Neuronal stem cell (in vitro differentiated cells): ENCODE measurements at regions not wholly inside any gene's neighbourhood (a gene's known extent, or its start where the extent isn't known, plus 50 kb on each side); places are given as distances from the start of the nearest gene placed in this dataset.
"Not testable (repeated sequence)": the region's sequence is repeated elsewhere in the genome, so short reads cannot be mapped to it uniquely, and the experiment has no call there.

Source experiments
- DNase-seq: peaks from one replicate; pipeline ENCODE4 v3.0.0-alpha.2; 2013; ENCODE audit warnings: low spot score
- H2AFZ ChIP-seq: one replicate; pipeline ENCODE4 v1.6.1; 2013; ENCODE audit warnings: mild to moderate bottlenecking, low read length, inconsistent platforms
- H2AK5ac ChIP-seq: 2 replicates; pipeline ENCODE4 v1.6.1; 2013; ENCODE audit warnings: low read depth, mild to moderate bottlenecking, inconsistent platforms, low read length, moderate library complexity, mixed read lengths
- H2BK120ac ChIP-seq: 2 replicates; pipeline ENCODE4 v1.6.1; 2013; ENCODE audit warnings: low read depth, mild to moderate bottlenecking, inconsistent platforms, low read length, moderate library complexity, mixed read lengths
- H2BK12ac ChIP-seq: one replicate; pipeline ENCODE4 v1.6.1; 2013; ENCODE audit warnings: low read length, inconsistent platforms
- H2BK15ac ChIP-seq: 2 replicates; pipeline ENCODE4 v1.6.1; 2013; ENCODE audit warnings: mild to moderate bottlenecking, low read length, inconsistent platforms, mixed read lengths
- H2BK5ac ChIP-seq: one replicate; pipeline ENCODE4 v1.6.1; 2013; ENCODE audit warnings: inconsistent platforms, mild to moderate bottlenecking, low read length, moderate library complexity
- H3K14ac ChIP-seq: one replicate; pipeline ENCODE4 v1.6.1; 2013; ENCODE audit warnings: low read length, inconsistent platforms
- H3K18ac ChIP-seq: 2 replicates; pipeline ENCODE4 v1.6.1; 2013; ENCODE audit warnings: low read length, inconsistent platforms
- H3K23ac ChIP-seq: 2 replicates; pipeline ENCODE4 v1.6.1; 2013; ENCODE audit warnings: low read depth, mild to moderate bottlenecking, mixed read lengths, low read length, inconsistent platforms; ENCODE audit not compliant: poor library complexity
- H3K27ac ChIP-seq: replicated peaks from 3 replicates; pipeline ENCODE4 v1.5.1; 2013; ENCODE audit warnings: low read length, inconsistent platforms
- H3K27me3 ChIP-seq, 3 experiments: 2 replicates each; pipeline ENCODE4 v1.6.1; 2013; ENCODE audit warnings: low read length in 3 of 3, mild to moderate bottlenecking in 2 of 3, inconsistent platforms in 1 of 3, low read depth in 1 of 3, mixed read lengths in 1 of 3, moderate library complexity in 1 of 3; ENCODE audit not compliant: control insufficient read depth in 3 of 3, insufficient read depth in 3 of 3
- H3K36me3 ChIP-seq, 2 donors: replicated peaks in 1 of 2; 2 replicates each; pipeline ENCODE4 v1.6.1; 2013; ENCODE audit warnings: low read length in 2 of 2; ENCODE audit not compliant: control insufficient read depth in 2 of 2, insufficient read depth in 2 of 2
- H3K4ac ChIP-seq: 2 replicates; pipeline ENCODE4 v1.6.1; 2013; ENCODE audit warnings: inconsistent platforms, mild to moderate bottlenecking, low read length, moderate library complexity
- H3K4me1 ChIP-seq, 2 donors: 1 replicate in 1 of 2; 2 replicates in 1 of 2; pipeline ENCODE4 v1.6.1; 2013; ENCODE audit warnings: low read length in 2 of 2, low read depth in 1 of 2; ENCODE audit not compliant: control insufficient read depth in 2 of 2, insufficient read depth in 1 of 2
- H3K4me2 ChIP-seq: one replicate; pipeline ENCODE4 v1.6.1; 2013; ENCODE audit warnings: mild to moderate bottlenecking, low read length, inconsistent platforms; ENCODE audit not compliant: insufficient read depth, poor library complexity, severe bottlenecking
- H3K4me3 ChIP-seq, 2 donors: 2 replicates each; pipeline ENCODE4 v1.5.1; 2013; ENCODE audit warnings: low read length in 2 of 2, mild to moderate bottlenecking in 2 of 2, inconsistent platforms in 1 of 2, moderate library complexity in 1 of 2
- H3K79me1 ChIP-seq: one replicate; pipeline ENCODE4 v1.6.1; 2013; ENCODE audit warnings: low read depth, mild to moderate bottlenecking, inconsistent platforms, low read length, moderate library complexity
- H3K9ac ChIP-seq: one replicate; pipeline ENCODE4 v1.6.1; 2013; ENCODE audit warnings: mild to moderate bottlenecking, low read depth, low read length, inconsistent platforms; ENCODE audit not compliant: poor library complexity
- H3K9me3 ChIP-seq, 2 donors: replicated peaks in 1 of 2; 2 replicates each; pipeline versions ENCODE3 to v1.6.1; 2013; ENCODE audit warnings: low read length in 2 of 2, mild to moderate bottlenecking in 2 of 2, inconsistent platforms in 1 of 2, low read depth in 1 of 2, mixed read lengths in 1 of 2, moderate library complexity in 1 of 2; ENCODE audit not compliant: control insufficient read depth in 2 of 2, insufficient read depth in 1 of 2
- H4K8ac ChIP-seq: one replicate; pipeline ENCODE4 v1.6.1; 2013; ENCODE audit warnings: low read depth, mild to moderate bottlenecking, inconsistent platforms, low read length, moderate library complexity
- H4K91ac ChIP-seq: one replicate; pipeline ENCODE4 v1.6.1; 2013; ENCODE audit warnings: low read length, low read depth, mild to moderate bottlenecking, inconsistent platforms; ENCODE audit not compliant: poor library complexity
- WGBS, 2 donors: extraction: QIAGEN DNeasy Blood & Tissue Kit; methylation state at CpG; one replicate each; pipeline ENCODE4 v1.1.7; 2013; ENCODE audit warnings: missing lambda C conversion rate in 2 of 2, mixed read lengths in 1 of 2; ENCODE audit not compliant: insufficient read length in 2 of 2, insufficient replicate concordance in 1 of 2; ENCODE audit errors: extremely low coverage in 2 of 2; 5-methylcytosine and 5-hydroxymethylcytosine counted together

GRCh38 chr9:65566018-65566417 is 109.7 kb upstream of the ZNG1E start:
- H3K4me3 ChIP-seq, DNase-seq, H3K9ac ChIP-seq, H3K36me3 ChIP-seq, H3K27me3 ChIP-seq, H2AFZ ChIP-seq, H2AK5ac ChIP-seq, H3K4ac ChIP-seq, H3K4me1 ChIP-seq, H2BK120ac ChIP-seq, H2BK5ac ChIP-seq, H2BK12ac ChIP-seq, H4K8ac ChIP-seq, H3K4me2 ChIP-seq, H2BK15ac ChIP-seq, H3K23ac ChIP-seq, H3K79me1 ChIP-seq, H4K91ac ChIP-seq, H3K9me3 ChIP-seq, H3K14ac ChIP-seq, H3K27ac ChIP-seq, H3K18ac ChIP-seq: not testable (repeated sequence)
- no CpG with 5 or more reads among the region's 20 CpGs for WGBS, 2 donors

GRCh38 chr9:65519018-65519417 is 156.7 kb upstream of the ZNG1E start:
- not testable (repeated sequence) for H3K4me1 ChIP-seq, DNase-seq, H2BK12ac ChIP-seq, H3K27me3 ChIP-seq, H3K9me3 ChIP-seq, H3K4ac ChIP-seq, H3K18ac ChIP-seq, H2AFZ ChIP-seq, H3K36me3 ChIP-seq, H2AK5ac ChIP-seq, H3K79me1 ChIP-seq, H2BK120ac ChIP-seq, H4K91ac ChIP-seq, H3K27ac ChIP-seq, H2BK15ac ChIP-seq, H2BK5ac ChIP-seq, H3K14ac ChIP-seq, H3K23ac ChIP-seq, H3K4me2 ChIP-seq, H4K8ac ChIP-seq, H3K4me3 ChIP-seq, H3K9ac ChIP-seq
- no CpG with 5 or more reads among the region's 15 CpGs for WGBS, 2 donors

DNA sequence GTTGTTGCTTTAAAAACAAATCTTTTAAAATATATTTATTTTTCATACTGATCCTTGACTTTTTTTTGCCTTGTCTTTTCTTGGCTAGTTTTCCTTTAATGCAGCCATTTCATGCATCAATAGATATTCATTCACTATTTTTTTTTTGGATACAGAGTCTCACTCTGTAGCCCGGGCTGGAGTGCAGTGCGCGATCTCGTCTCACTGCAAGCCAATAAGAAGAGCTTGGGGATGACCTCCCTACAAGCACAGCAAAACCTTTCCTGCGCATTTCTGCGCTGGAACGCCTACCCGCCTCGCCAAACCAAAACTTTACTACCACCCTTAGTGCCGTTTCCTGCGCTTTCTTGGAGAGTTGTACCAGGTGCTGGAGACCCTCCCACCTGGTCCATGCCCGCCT is 161.3 kb upstream of the ZNG1E start:
- H2BK15ac ChIP-seq, H4K91ac ChIP-seq, H2AFZ ChIP-seq, H3K18ac ChIP-seq, H3K4ac ChIP-seq, H3K27me3 ChIP-seq, DNase-seq, H3K79me1 ChIP-seq, H2AK5ac ChIP-seq, H2BK120ac ChIP-seq, H3K4me1 ChIP-seq, H2BK12ac ChIP-seq, H3K36me3 ChIP-seq, H3K27ac ChIP-seq, H3K14ac ChIP-seq, H3K4me3 ChIP-seq, H3K23ac ChIP-seq, H4K8ac ChIP-seq, H2BK5ac ChIP-seq, H3K9me3 ChIP-seq, H3K4me2 ChIP-seq, H3K9ac ChIP-seq: not testable (repeated sequence)
- no CpG with 5 or more reads among the region's 12 CpGs for WGBS, 2 donors

DNA sequence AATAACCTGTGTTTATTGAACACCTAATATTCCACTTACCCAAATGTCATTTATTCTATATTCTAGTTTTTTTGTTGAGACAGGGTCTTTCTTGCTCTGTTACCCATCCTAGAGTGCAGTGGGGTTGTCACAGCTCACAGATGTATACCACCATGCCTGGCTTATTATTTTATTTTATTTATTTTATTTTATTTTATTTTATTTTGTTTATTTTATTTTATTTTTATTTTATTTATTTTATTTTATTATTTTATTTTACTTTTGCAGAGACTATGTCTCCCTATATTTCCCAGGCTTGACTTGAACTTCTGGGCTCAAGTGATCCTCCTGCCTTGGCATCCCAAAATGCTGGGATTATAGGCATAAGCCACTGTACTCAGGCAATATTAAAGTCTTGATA is 167.8 kb upstream of the ZNG1E start:
- not testable (repeated sequence) for H2BK12ac ChIP-seq, H3K4me1 ChIP-seq, H3K27ac ChIP-seq, H3K9me3 ChIP-seq, H3K23ac ChIP-seq, H4K8ac ChIP-seq, DNase-seq, H3K4ac ChIP-seq, H2AK5ac ChIP-seq, H2AFZ ChIP-seq, H3K4me2 ChIP-seq, H3K18ac ChIP-seq, H3K14ac ChIP-seq, H4K91ac ChIP-seq, H2BK120ac ChIP-seq, H3K9ac ChIP-seq, H3K4me3 ChIP-seq, H3K27me3 ChIP-seq, H2BK15ac ChIP-seq, H3K36me3 ChIP-seq, H2BK5ac ChIP-seq, H3K79me1 ChIP-seq
